ENCODE measurements at regions not wholly inside any gene's neighbourhood (a gene's known extent, or its start where the extent isn't known, plus 50 kb on each side); places are given as distances from the start of the nearest gene placed in this dataset.
"Not testable (repeated sequence)": the region's sequence is repeated elsewhere in the genome, so short reads cannot be mapped to it uniquely, and the experiment has no call there.

GRCh38 chr11:21710809-21711208 lies 482.1 kb upstream of the ANO5 start:
- DNase-seq (ENCODE audit: low read depth), result no peak
- no peak overlapping the region for H3K4me3 ChIP-seq (ENCODE audit: low read depth, low read length)
- TF ChIP-seq CTCF (conservative IDR thresholded peaks at IDR 0.05; ENCODE audit: low read depth, low read length), result no peak

- H3K4me3 ChIP-seq (ENCODE audit: low read depth, low read length), result no peak overlapping the region
- TF ChIP-seq CTCF (conservative IDR thresholded peaks at IDR 0.05; ENCODE audit: low read depth, low read length), result no peak
- DNase-seq (ENCODE audit: low read depth), result no peak
These were observed 481.5 kb upstream of the ANO5 start for GRCh38 chr11:21711341-21711740.

- DNase-seq (ENCODE audit: low read depth), result no peak
- TF ChIP-seq CTCF (conservative IDR thresholded peaks at IDR 0.05; ENCODE audit: low read depth, low read length), result no peak
- no peak overlapping the region for H3K4me3 ChIP-seq (ENCODE audit: low read depth, low read length)
These were observed 469.2 kb upstream of the ANO5 start for GRCh38 chr11:21723678-21724077.

GRCh38 chr11:21727102-21727501 lies 465.8 kb upstream of the ANO5 start:
- H3K4me3 ChIP-seq (ENCODE audit: low read depth, low read length), result no peak overlapping the region
- no peak for DNase-seq (ENCODE audit: low read depth)
- TF ChIP-seq CTCF (conservative IDR thresholded peaks at IDR 0.05; ENCODE audit: low read depth, low read length), result no peak

GRCh38 chr11:21736404-21736803 lies 456.5 kb upstream of the ANO5 start:
- DNase-seq (ENCODE audit: low read depth), result no peak
- H3K4me3 ChIP-seq (ENCODE audit: low read depth, low read length), result no peak overlapping the region
- no peak for TF ChIP-seq CTCF (conservative IDR thresholded peaks at IDR 0.05; ENCODE audit: low read depth, low read length)

GRCh38 chr11:21752475-21753243 lies 440.2 kb upstream of the ANO5 start:
- not testable (repeated sequence) for H3K4me3 ChIP-seq (ENCODE audit: low read depth, low read length); DNase-seq (ENCODE audit: low read depth)

GRCh38 chr11:21753244-21753767 lies 439.6 kb upstream of the ANO5 start:
- DNase-seq (ENCODE audit: low read depth); H3K4me3 ChIP-seq (ENCODE audit: low read depth, low read length): not testable (repeated sequence)

GRCh38 chr11:21761000-21761399 lies 431.9 kb upstream of the ANO5 start:
- no peak for DNase-seq (ENCODE audit: low read depth)
- TF ChIP-seq CTCF (conservative IDR thresholded peaks at IDR 0.05; ENCODE audit: low read depth, low read length), result no peak

More at GRCh38 chr11:21761000-21761399, 431.9 kb upstream of the ANO5 start:
- no peak overlapping the region for H3K4me3 ChIP-seq (ENCODE audit: low read depth, low read length)

All from epithelial cell of proximal tubule (primary cell).